ENCODE measurements at regions not wholly inside any gene's neighbourhood (a gene's known extent, or its start where the extent isn't known, plus 50 kb on each side); places are given as distances from the start of the nearest gene placed in this dataset.
"Not testable (repeated sequence)": the region's sequence is repeated elsewhere in the genome, so short reads cannot be mapped to it uniquely, and the experiment has no call there.

DNA sequence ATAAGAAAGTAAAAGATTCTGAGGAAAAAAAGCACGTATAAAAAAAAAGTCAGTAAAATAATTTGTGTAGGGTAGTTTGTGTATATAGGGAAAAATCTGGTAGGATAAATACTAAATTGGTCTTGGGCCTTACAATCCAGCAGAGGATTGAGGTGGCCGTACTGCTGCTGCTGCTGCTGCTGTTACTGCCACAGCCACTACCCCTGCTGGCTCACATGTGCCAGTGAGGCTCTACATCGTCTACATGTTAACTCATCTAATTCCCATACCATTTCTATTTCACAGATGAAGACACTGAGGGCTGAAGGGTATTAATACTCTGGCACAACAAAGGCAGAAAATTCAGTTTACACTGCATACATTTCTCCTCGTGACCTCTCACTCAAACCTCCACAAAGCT lies 928.5 kb downstream of the TLE4 start:
- no peak for TF ChIP-seq EZH2 (IDR thresholded peaks at IDR 0.05)
- TF ChIP-seq POLR2AphosphoS5 (IDR thresholded peaks at IDR 0.05; ENCODE audit: borderline replicate concordance, low read depth, low read length), result no peak
- TF ChIP-seq FOXP2 (optimal IDR thresholded peaks at IDR 0.05; ENCODE audit: control extremely low read depth, extremely low read length, insufficient read depth), result no peak
- no peak for DNase-seq (ENCODE audit: low read depth, low spot score)
- H3K4me3 ChIP-seq, result no peak overlapping the region
- H3K27ac ChIP-seq, result no peak overlapping the region
- H3K9me3 ChIP-seq (ENCODE audit: low read depth, low read length), result no peaks in the 10 kb centered on the region
- no peaks in the 10 kb centered on the region for H3K36me3 ChIP-seq (ENCODE audit: insufficient read depth, low read length)
- no peak overlapping the region for H3K9ac ChIP-seq (ENCODE audit: insufficient read length)

DNA sequence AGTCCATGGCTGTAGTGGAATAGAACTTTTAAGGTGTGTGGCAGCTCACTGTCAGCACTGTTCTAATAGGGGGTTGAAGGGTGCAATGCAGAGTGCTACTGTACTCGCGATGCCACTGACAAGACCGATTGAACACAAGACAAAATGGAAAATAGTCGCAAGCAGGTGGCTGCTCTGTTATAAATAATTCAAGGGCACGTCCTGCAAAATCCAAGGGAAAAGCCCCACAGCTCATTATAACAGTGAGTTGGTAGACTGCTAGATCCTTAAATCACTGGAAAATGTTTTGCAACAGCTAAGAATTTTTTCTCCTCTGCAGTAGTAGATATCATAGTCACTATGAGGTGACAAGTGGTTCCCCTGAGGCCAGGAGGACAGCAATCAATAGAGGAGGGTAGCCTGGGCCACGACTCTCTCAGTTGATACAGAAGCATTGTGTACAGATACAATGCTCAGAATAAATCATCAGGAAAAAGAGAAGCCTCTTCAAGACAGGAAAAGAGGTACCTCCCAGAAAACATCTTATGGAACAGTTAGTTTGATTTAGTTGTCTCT lies 926.3 kb downstream of the TLE4 start:
- no peak for DNase-seq (ENCODE audit: low read depth, low spot score)
- H3K9ac ChIP-seq (ENCODE audit: insufficient read length), result no peak overlapping the region
- H3K36me3 ChIP-seq (ENCODE audit: insufficient read depth, low read length), result no peaks in the 10 kb centered on the region
- no peak for TF ChIP-seq POLR2AphosphoS5 (IDR thresholded peaks at IDR 0.05; ENCODE audit: borderline replicate concordance, low read depth, low read length)
- no peak for TF ChIP-seq EZH2 (IDR thresholded peaks at IDR 0.05)
- TF ChIP-seq FOXP2 (optimal IDR thresholded peaks at IDR 0.05; ENCODE audit: control extremely low read depth, extremely low read length, insufficient read depth), result no peak
- H3K27ac ChIP-seq, result no peak overlapping the region
- no peaks in the 10 kb centered on the region for H3K9me3 ChIP-seq (ENCODE audit: low read depth, low read length)
- H3K4me3 ChIP-seq, result no peak overlapping the region

DNA sequence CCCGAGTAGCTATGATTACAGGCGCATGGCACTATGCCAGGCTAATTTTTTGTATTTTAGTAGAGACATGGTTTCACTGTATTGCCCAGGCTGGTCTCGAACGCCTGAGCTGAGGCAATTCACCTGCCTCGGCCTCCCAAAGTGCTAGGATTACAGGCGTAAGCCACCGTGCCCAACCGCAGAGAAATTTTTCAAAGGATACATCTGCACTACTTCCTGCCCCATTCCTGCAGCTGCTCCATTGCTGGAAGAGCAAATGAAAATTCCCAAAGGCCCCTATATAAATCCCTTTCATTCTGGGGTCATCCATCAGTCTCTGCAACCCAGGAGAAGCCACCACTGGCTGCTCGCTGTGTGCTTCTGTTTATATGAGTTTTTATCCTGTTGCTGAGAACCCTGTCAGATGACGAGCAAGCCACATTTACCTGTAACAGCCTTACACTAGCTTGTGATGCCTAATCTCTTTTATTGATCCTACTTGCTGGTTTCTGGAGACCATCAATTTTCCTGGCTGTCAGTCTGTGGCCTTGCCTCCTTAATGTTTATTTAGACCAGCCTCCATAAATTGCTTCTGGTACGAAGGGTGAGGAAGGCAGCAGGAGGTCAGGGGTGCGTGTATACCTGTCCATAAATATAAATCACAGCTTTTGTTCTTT lies 925.3 kb downstream of the TLE4 start:
- no peaks in the 10 kb centered on the region for H3K9me3 ChIP-seq (ENCODE audit: low read depth, low read length)
- TF ChIP-seq EZH2 (IDR thresholded peaks at IDR 0.05) (no peak), POLR2AphosphoS5 (IDR thresholded peaks at IDR 0.05; ENCODE audit: borderline replicate concordance, low read depth, low read length) (no peak), FOXP2 (optimal IDR thresholded peaks at IDR 0.05; ENCODE audit: control extremely low read depth, extremely low read length, insufficient read depth) (no peak)
- no peaks in the 10 kb centered on the region for H3K36me3 ChIP-seq (ENCODE audit: insufficient read depth, low read length)

DNA sequence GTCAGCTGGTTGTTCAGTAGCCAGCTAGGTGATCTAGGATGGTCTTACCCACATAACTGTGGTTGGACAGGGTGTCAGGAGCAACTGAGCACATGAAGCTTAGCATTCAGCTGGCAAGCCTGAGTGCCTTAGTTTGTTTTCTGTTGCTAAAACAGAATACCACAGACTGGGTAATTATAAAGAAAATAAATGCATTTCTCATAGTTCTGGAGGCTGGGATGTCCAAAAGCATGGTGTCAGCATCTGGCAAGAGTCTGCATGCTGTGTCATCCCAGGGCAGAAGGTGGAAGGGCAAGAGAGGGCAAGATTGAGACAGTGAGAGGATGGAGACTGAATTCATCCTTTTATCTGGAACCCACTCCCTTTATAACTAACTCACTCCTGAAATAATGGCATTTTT lies 921.5 kb downstream of the TLE4 start:
- H3K4me3 ChIP-seq, result no peak overlapping the region
- H3K36me3 ChIP-seq (ENCODE audit: insufficient read depth, low read length), result no peaks in the 10 kb centered on the region
- no peak for TF ChIP-seq POLR2AphosphoS5 (IDR thresholded peaks at IDR 0.05; ENCODE audit: borderline replicate concordance, low read depth, low read length)
- no peak for TF ChIP-seq FOXP2 (optimal IDR thresholded peaks at IDR 0.05; ENCODE audit: control extremely low read depth, extremely low read length, insufficient read depth)
- no peak for TF ChIP-seq EZH2 (IDR thresholded peaks at IDR 0.05)
- no peaks in the 10 kb centered on the region for H3K9me3 ChIP-seq (ENCODE audit: low read depth, low read length)
- no peak overlapping the region for H3K27ac ChIP-seq
- H3K9ac ChIP-seq (ENCODE audit: insufficient read length), result no peak overlapping the region
- no peak for DNase-seq (ENCODE audit: low read depth, low spot score)

More for the DNA sequence above, 925.3 kb downstream of the TLE4 start:
- no peak overlapping the region for H3K9ac ChIP-seq (ENCODE audit: insufficient read length)
- no peak overlapping the region for H3K27ac ChIP-seq
- H3K4me3 ChIP-seq, result no peak overlapping the region
- no peak for DNase-seq (ENCODE audit: low read depth, low spot score)

DNA sequence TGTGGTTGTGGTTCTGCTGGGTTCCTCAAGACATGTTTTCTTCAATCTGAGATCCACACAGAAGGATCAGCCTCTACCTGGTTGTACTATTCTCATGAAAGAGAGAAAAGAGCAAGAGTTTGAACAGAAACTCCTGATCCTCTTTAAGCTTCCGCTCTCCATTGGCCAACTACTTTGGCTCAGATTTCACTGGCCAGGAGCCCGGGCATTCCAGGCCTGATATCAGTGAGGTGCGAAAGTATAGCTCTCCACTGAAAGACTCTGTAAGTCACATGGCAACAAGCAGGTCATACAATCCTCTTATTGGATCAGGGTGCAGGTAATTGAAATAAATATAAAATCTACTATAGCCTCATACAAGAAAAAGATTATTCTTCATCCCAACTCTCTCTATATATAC lies 920.5 kb downstream of the TLE4 start:
- no peaks in the 10 kb centered on the region for H3K9me3 ChIP-seq (ENCODE audit: low read depth, low read length)
- H3K27ac ChIP-seq, result no peak overlapping the region
- TF ChIP-seq FOXP2 (optimal IDR thresholded peaks at IDR 0.05; ENCODE audit: control extremely low read depth, extremely low read length, insufficient read depth) (no peak), EZH2 (IDR thresholded peaks at IDR 0.05) (no peak), POLR2AphosphoS5 (IDR thresholded peaks at IDR 0.05; ENCODE audit: borderline replicate concordance, low read depth, low read length) (no peak)
- no peak overlapping the region for H3K9ac ChIP-seq (ENCODE audit: insufficient read length)
- H3K36me3 ChIP-seq (ENCODE audit: insufficient read depth, low read length), result no peaks in the 10 kb centered on the region
- H3K4me3 ChIP-seq, result no peak overlapping the region
- DNase-seq (ENCODE audit: low read depth, low spot score), result no peak

DNA sequence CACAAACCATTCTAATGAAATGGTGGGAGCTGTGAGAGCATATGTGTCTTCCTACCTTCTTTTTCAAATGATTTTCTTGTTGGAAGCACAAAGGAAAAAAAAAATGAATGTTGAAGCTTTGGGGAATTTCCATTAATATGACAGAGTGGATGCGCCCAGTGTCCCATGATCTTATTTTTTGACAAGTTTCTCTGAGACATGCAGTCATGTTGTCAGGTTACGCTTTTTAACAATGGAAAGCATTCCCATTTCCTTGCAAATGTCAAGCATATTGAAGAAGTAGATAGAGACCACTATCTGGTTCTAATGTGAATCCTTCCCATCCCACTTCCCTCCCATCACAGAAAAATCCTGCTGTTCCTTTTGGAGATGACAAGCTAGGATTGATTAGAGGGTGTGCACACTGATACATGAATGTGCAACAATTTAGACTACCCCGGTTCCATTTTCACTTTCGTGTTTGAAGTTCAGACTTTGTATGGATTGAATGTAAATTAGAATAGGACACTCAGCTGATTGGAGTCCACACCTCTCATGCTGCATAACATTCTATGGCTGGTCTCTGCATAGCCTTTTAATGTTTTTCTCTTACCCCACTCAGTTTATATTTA lies 919.4 kb downstream of the TLE4 start:
- TF ChIP-seq FOXP2 (optimal IDR thresholded peaks at IDR 0.05; ENCODE audit: control extremely low read depth, extremely low read length, insufficient read depth) (no peak), EZH2 (IDR thresholded peaks at IDR 0.05) (no peak), POLR2AphosphoS5 (IDR thresholded peaks at IDR 0.05; ENCODE audit: borderline replicate concordance, low read depth, low read length) (no peak)
- DNase-seq (ENCODE audit: low read depth, low spot score), result no peak
- Histone ChIP-seq H3K36me3 (ENCODE audit: insufficient read depth, low read length) (no peaks in the 10 kb centered on the region), H3K9ac (ENCODE audit: insufficient read length) (no peak overlapping the region), H3K9me3 (ENCODE audit: low read depth, low read length) (no peaks in the 10 kb centered on the region), H3K27ac (no peak overlapping the region), H3K4me3 (no peak overlapping the region)

DNA sequence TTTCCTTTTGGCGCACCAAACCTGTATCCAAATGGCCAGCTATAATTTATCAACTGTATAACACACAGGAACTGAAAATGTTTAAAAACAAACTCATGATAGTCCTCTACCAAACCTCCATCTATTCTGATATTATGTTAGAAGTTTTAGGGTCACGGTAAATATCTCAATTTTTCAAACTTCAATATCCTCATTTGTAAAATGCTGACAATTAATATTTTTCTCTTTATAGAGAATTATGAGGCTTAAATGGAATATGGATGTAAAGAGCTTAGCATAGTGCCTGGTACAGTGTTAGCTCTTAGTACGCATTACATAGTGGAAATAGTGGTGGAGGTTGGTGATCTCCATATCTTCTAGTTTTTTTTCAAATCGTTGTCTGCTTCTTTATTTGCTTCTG lies 917.6 kb downstream of the TLE4 start:
- Histone ChIP-seq H3K36me3 (ENCODE audit: insufficient read depth, low read length) (no peaks in the 10 kb centered on the region), H3K4me3 (no peak overlapping the region), H3K27ac (no peak overlapping the region), H3K9me3 (ENCODE audit: low read depth, low read length) (no peaks in the 10 kb centered on the region), H3K9ac (ENCODE audit: insufficient read length) (no peak overlapping the region)
- TF ChIP-seq FOXP2 (optimal IDR thresholded peaks at IDR 0.05; ENCODE audit: control extremely low read depth, extremely low read length, insufficient read depth), result no peak
- no peak for TF ChIP-seq EZH2 (IDR thresholded peaks at IDR 0.05)
- TF ChIP-seq POLR2AphosphoS5 (IDR thresholded peaks at IDR 0.05; ENCODE audit: borderline replicate concordance, low read depth, low read length), result no peak
- DNase-seq (ENCODE audit: low read depth, low spot score), result no peak

DNA sequence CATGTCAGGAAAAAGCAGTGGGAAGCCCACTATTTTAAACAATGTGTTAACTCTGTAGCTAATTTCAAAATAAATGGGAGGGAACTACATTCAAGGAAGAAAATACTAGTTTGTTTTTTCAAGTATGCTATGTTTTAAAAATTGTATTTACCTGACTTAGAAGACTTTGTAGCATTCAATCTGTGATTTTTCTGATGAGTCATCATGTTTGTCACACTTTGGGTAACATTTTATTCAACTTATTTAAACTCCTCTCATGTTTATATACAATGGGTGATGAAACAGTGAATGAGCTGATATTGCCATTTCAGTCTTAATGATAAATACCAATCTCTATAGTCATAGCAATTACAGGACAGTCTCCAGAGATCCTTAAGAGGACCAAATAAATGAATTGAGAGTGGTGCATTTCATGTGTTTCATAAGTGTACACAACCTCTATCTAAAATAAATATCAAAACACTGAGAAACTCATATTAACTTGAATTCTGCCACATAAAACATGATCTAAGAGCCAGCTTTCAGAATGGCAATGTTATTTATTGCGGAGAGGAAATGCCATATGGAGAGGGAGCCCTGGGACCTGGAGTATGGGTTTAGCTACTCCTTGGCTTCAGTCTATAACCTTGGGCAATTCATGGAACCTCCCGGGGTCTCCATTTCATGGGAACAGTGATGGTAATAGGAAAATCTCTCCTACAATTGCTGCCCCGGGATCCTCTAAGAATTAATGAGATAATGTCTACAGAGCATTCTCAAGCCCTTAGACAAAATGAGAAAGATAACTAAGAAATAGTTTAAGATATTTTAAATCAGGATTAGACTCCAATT lies 913.9 kb downstream of the TLE4 start:
- Histone ChIP-seq H3K36me3 (ENCODE audit: insufficient read depth, low read length) (no peaks in the 10 kb centered on the region), H3K9ac (ENCODE audit: insufficient read length) (no peak overlapping the region), H3K4me3 (no peak overlapping the region), H3K9me3 (ENCODE audit: low read depth, low read length) (no peaks in the 10 kb centered on the region), H3K27ac (no peak overlapping the region)
- no peak for DNase-seq (ENCODE audit: low read depth, low spot score)
- TF ChIP-seq FOXP2 (optimal IDR thresholded peaks at IDR 0.05; ENCODE audit: control extremely low read depth, extremely low read length, insufficient read depth) (no peak), POLR2AphosphoS5 (IDR thresholded peaks at IDR 0.05; ENCODE audit: borderline replicate concordance, low read depth, low read length) (no peak), EZH2 (IDR thresholded peaks at IDR 0.05) (no peak)

DNA sequence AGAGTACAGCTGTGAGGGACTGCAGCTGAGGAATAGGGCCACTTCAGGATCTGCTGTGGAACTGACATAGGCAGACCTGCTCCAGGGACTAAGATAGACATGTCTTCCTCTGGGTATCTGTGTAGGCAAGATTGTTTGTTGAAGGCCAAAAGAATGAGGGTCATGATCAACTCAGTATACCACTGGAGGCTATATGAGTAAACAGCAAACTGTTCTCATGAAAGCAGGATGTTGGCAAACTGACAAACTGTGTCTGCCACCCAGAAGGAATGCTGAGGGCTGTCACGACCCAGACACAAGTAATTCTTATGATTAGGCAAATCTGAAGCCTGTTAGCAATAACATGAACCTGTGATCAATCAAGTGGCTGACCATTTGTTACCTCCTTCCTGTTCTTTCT lies 910.5 kb downstream of the TLE4 start:
- H3K9me3 ChIP-seq (ENCODE audit: low read depth, low read length), result not testable (repeated sequence)

More for the DNA sequence above, 910.5 kb downstream of the TLE4 start:
- not testable (repeated sequence) for DNase-seq (ENCODE audit: low read depth, low spot score); H3K27ac ChIP-seq; H3K36me3 ChIP-seq (ENCODE audit: insufficient read depth, low read length); H3K4me3 ChIP-seq; H3K9ac ChIP-seq (ENCODE audit: insufficient read length)
